Fibroblast of skin of left biceps (primary cell): ENCODE measurements at regions not wholly inside any gene's neighbourhood (a gene's known extent, or its start where the extent isn't known, plus 50 kb on each side); places are given as distances from the start of the nearest gene placed in this dataset.
"Not testable (repeated sequence)": the region's sequence is repeated elsewhere in the genome, so short reads cannot be mapped to it uniquely, and the experiment has no call there.

Experiments used
- DNase-seq, 2 experiments: peaks; one replicate each; pipeline ENCODE4 v3.0.0-alpha.2; 2013; ENCODE audit warnings: low read depth in 2 of 2

- DNase-seq, result peak; percentile 1 to 5
These were observed 70.8 kb upstream of the CASZ1 start for GRCh38 chr1:10867138-10867721.

- DNase-seq, result no peak
These were observed 71.6 kb upstream of the CASZ1 start for GRCh38 chr1:10867914-10868598.

- DNase-seq, result no peak
These were observed 72.1 kb upstream of the CASZ1 start for GRCh38 chr1:10868599-10868965.

GRCh38 chr1:10869933-10870332, 73.5 kb upstream of the CASZ1 start:
- no peak for DNase-seq

GRCh38 chr1:10870493-10871096, 74.1 kb upstream of the CASZ1 start:
- DNase-seq, result no peak

GRCh38 chr1:10873189-10873588, 76.7 kb upstream of the CASZ1 start:
- DNase-seq, result no peak

GRCh38 chr1:10874351-10874750, 77.9 kb upstream of the CASZ1 start:
- no peak for DNase-seq

- DNase-seq, result no peak
These were observed 81.4 kb upstream of the CASZ1 start for GRCh38 chr1:10877894-10878293.

GRCh38 chr1:10878469-10878868, 82.0 kb upstream of the CASZ1 start:
- DNase-seq, result no peak

GRCh38 chr1:10880063-10880462, 83.6 kb upstream of the CASZ1 start:
- no peak for DNase-seq

- DNase-seq, result no peak
These were observed 84.6 kb upstream of the CASZ1 start for GRCh38 chr1:10881046-10881445.

- no peak for DNase-seq
These were observed 85.6 kb upstream of the CASZ1 start for GRCh38 chr1:10882069-10882468.

- DNase-seq, result not testable (repeated sequence)
These were observed 90.6 kb upstream of the CASZ1 start for GRCh38 chr1:10887032-10887431.

GRCh38 chr1:10888291-10888690, 91.8 kb upstream of the CASZ1 start:
- no peak for DNase-seq

GRCh38 chr1:10888791-10889649, 92.6 kb upstream of the CASZ1 start:
- no peak for DNase-seq

GRCh38 chr1:10889650-10890353, 93.4 kb upstream of the CASZ1 start:
- DNase-seq, result no peak

- no peak for DNase-seq
These were observed 94.1 kb upstream of the CASZ1 start for GRCh38 chr1:10890491-10891071.

GRCh38 chr1:10891091-10891490, 94.6 kb upstream of the CASZ1 start:
- DNase-seq, result no peak

- no peak for DNase-seq
These were observed 96.0 kb upstream of the CASZ1 start for GRCh38 chr1:10892138-10893065.

- DNase-seq, result no peak
These were observed 99.2 kb upstream of the CASZ1 start for GRCh38 chr1:10895621-10896020.
